ENCODE measurements at regions not wholly inside any gene's neighbourhood (a gene's known extent, or its start where the extent isn't known, plus 50 kb on each side); places are given as distances from the start of the nearest gene placed in this dataset.

DNA sequence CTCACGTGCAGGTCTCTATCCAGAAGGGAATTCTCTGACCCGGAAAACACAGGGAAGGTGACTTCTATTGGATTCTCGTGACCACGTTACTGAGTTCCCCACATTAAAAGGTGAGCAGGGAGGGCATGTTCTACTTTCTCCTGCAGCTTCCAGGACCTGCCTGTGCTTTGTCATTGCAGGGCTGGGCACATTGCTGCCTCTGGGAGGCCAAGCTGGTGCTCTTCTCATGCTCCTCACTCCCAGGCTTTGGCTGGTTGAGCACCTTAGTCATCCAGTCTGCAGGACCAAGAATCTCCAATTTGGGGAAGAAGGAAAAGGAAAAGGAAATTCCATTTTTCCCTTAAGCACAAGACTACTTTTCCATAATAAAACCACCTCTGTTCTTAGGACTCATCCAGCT lies 86.5 kb upstream of the TMEM72 start:
- Histone ChIP-seq H3K9me3 (no peaks in the 10 kb centered on the region), H3K36me3 (peaks cover 0 to 5% (median 0%) of the 10 kb centered on the region in 3 donors), H3K27me3 (no peaks in the 10 kb centered on the region), H3K4me3 (no peak overlapping the region), H3K27ac (no peak overlapping the region), H3K4me1 (peaks cover 0 to 14% (median 0%) of the 10 kb centered on the region in 4 donors)
- DNase-seq (ENCODE audit: low spot score in 2 of 2), result no peak
- TF ChIP-seq EP300 (IDR thresholded peaks at IDR 0.05) (no peak), POLR2A (IDR thresholded peaks at IDR 0.05) (no peak)
- TF ChIP-seq, protein P1, sequence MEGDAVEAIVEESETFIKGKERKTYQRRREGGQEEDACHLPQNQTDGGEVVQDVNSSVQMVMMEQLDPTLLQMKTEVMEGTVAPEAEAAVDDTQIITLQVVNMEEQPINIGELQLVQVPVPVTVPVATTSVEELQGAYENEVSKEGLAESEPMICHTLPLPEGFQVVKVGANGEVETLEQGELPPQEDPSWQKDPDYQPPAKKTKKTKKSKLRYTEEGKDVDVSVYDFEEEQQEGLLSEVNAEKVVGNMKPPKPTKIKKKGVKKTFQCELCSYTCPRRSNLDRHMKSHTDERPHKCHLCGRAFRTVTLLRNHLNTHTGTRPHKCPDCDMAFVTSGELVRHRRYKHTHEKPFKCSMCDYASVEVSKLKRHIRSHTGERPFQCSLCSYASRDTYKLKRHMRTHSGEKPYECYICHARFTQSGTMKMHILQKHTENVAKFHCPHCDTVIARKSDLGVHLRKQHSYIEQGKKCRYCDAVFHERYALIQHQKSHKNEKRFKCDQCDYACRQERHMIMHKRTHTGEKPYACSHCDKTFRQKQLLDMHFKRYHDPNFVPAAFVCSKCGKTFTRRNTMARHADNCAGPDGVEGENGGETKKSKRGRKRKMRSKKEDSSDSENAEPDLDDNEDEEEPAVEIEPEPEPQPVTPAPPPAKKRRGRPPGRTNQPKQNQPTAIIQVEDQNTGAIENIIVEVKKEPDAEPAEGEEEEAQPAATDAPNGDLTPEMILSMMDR (IDR thresholded peaks at IDR 0.05), result no peak
- WGBS, 2 donors, result 94 to 95% methylated on average over 4 of the region's 4 CpGs

DNA sequence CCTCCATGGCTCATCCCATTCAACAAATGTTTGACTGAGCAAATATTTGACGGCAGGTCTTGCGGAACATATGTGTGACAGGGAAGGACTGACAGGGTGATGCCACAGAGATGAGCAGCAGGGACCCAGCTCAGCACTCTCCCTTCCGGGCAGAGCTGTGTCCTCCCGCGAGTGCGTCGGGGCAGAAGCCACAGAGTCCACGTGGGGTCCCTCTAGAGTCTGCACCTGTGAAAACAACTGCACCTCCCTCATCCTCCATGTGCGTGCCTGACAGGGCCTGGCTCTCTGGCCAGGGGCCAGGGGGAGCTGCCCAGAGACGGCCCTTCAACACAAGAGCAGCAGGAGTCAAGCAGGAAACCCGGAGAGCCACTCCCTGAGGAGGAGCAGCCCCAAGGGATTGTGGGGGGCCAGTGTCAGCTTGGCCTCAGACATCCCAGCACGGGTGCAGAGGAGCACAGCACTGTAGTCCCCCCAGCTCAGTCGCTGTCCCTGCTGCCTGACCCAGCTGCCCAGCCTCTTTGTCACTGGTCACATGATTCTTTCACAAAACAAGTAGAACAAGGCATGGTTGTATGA lies 83.6 kb upstream of the TMEM72 start:
- TF ChIP-seq, protein P1 (IDR thresholded peaks at IDR 0.05), result no peak
- TF ChIP-seq POLR2A (IDR thresholded peaks at IDR 0.05), result no peak
- no peak for TF ChIP-seq EP300 (IDR thresholded peaks at IDR 0.05)
- no peak for DNase-seq (ENCODE audit: low spot score in 2 of 2)
- no peaks in the 10 kb centered on the region for H3K27me3 ChIP-seq
- peaks cover 0 to 14% (median 0%) of the 10 kb centered on the region in 4 donors for H3K4me1 ChIP-seq
- no peak overlapping the region for H3K4me3 ChIP-seq
- H3K36me3 ChIP-seq, result peaks cover 0 to 4% (median 0%) of the 10 kb centered on the region in 3 donors
- H3K27ac ChIP-seq, result no peak overlapping the region
- H3K9me3 ChIP-seq, result no peaks in the 10 kb centered on the region
- WGBS, 2 donors, result 58 to 69% methylated on average over 3 to 13 of the region's 13 CpGs

DNA sequence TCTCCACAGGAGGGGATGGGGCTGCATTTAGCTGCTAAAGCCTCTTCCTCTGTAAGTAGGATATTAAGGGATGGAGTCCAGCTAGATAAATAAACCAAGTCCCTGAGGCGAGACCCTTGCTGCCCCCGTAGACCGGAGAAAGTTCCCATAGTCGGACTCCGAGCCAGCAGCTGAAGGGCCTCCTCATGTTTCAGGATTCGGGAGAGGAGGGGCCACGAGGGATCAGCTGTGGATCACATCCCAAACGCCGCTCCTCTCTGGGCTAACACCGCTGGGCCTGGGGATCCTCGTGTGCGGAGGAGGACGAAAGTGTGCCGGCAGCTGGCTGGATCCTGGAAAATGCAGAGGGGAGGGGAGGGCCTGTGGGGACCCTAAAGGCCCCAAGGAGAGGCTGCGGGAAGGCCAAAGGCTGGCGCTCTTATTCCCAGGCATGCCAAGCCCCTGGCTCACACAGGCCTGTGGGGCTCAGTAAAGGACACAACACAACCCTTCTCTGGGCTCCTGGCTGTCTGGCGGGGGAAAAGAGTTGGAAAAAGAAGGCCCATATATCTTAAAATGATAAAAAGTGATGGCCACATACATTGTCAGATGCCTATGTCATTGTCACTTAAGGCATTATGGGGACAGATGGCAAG lies 82.5 kb upstream of the TMEM72 start:
- TF ChIP-seq EP300 (IDR thresholded peaks at IDR 0.05) (no peak), POLR2A (IDR thresholded peaks at IDR 0.05) (no peak)
- TF ChIP-seq, protein P1 (IDR thresholded peaks at IDR 0.05), result no peak
- no peaks in the 10 kb centered on the region for H3K27me3 ChIP-seq
- no peak overlapping the region for H3K4me3 ChIP-seq
- WGBS, 2 donors, result 46 to 58% methylated on average over 17 of the region's 17 CpGs
- no peak overlapping the region for H3K27ac ChIP-seq
- no peaks in the 10 kb centered on the region for H3K36me3 ChIP-seq
- no peak for DNase-seq (ENCODE audit: low spot score in 2 of 2)
- no peaks in the 10 kb centered on the region for H3K9me3 ChIP-seq
- peaks cover 0 to 14% (median 0%) of the 10 kb centered on the region in 4 donors for H3K4me1 ChIP-seq

DNA sequence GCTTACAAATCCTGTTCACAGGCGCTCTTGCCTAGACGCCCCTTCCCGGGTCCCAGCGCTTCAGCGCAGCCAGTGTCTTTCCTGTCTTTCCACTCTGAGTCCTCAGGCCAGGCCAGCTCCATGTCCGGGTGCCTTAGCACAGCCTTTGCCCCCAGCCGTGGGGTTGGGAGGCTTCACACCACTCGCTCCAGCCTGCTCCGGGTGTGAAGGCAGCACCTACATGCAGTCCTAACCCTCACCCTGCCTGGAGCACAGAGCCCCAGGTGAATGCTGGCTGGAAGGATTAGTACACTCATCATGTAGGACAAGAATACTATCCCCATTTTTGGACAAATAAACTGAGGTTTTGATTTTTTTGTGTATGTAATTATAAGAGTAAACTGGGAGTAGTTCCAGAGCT lies 81.7 kb upstream of the TMEM72 start:
- H3K36me3 ChIP-seq, result no peaks in the 10 kb centered on the region
- H3K4me3 ChIP-seq, result no peak overlapping the region
- no peak overlapping the region for H3K27ac ChIP-seq
- no peaks in the 10 kb centered on the region for H3K27me3 ChIP-seq
- H3K4me1 ChIP-seq, result peaks cover 0 to 14% (median 0%) of the 10 kb centered on the region in 4 donors
- no peak for DNase-seq (ENCODE audit: low spot score in 2 of 2)
- TF ChIP-seq, protein P1 (IDR thresholded peaks at IDR 0.05), result no peak
- TF ChIP-seq POLR2A (IDR thresholded peaks at IDR 0.05), result no peak
- no peak for TF ChIP-seq EP300 (IDR thresholded peaks at IDR 0.05)
- WGBS, 2 donors, result 92 to 98% methylated on average over 9 of the region's 9 CpGs
- H3K9me3 ChIP-seq, result no peaks in the 10 kb centered on the region

DNA sequence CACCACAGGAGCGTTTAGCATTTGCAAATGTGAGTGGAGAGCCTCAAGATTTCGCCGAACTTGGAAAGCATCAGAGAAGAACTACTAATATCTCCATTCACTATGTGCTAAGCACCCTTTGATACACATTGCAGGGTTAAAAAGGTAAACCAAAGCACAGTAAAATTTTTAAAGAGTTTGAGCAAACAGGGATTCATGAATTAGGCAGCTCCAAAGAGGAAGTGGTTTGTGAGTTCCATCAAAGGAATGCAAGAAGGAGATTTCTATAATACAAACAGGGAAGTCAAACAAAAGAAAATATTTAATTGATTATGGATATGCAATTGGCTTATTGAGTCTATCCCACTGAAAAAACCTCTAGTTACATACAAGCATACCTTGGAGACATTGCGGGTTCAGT lies 81.1 kb upstream of the TMEM72 start:
- Histone ChIP-seq H3K36me3 (no peaks in the 10 kb centered on the region), H3K27ac (no peak overlapping the region), H3K4me1 (peaks cover 0 to 14% (median 0%) of the 10 kb centered on the region in 4 donors), H3K4me3 (no peak overlapping the region), H3K9me3 (no peaks in the 10 kb centered on the region), H3K27me3 (no peaks in the 10 kb centered on the region)
- no peak for TF ChIP-seq POLR2A (IDR thresholded peaks at IDR 0.05)
- TF ChIP-seq EP300 (IDR thresholded peaks at IDR 0.05), result no peak
- TF ChIP-seq, protein P1 (IDR thresholded peaks at IDR 0.05), result no peak
- no peak for DNase-seq (ENCODE audit: low spot score in 2 of 2)
- WGBS, 2 donors, result 91 to 95% methylated on average over 4 of the region's 4 CpGs
